Smooth muscle cell (in vitro differentiated cells): ENCODE measurements at regions not wholly inside any gene's neighbourhood (a gene's known extent, or its start where the extent isn't known, plus 50 kb on each side); places are given as distances from the start of the nearest gene placed in this dataset.

Source experiments
- DNase-seq: peaks from one replicate; lab custom pipeline; 2025; ENCODE audit not compliant: unreplicated experiment; lab: John Stamatoyannopoulos, UW
- H2AFZ ChIP-seq: fragments of 200-600 bp; sonication (generic); 2 replicates; pipeline ENCODE4 v1.6.0; 2016; ENCODE audit warnings: antibody characterized with exemption, low read depth, mild to moderate bottlenecking
- H3F3A ChIP-seq: fragments of 200-600 bp; sonication (generic); 2 replicates; pipeline ENCODE4 v1.6.0; 2017; ENCODE audit warnings: antibody characterized with exemption, low read depth
- H3K27ac ChIP-seq: fragments of 200-600 bp; sonication (generic); 2 replicates; pipeline ENCODE4 v1.5.1; 2016; ENCODE audit warnings: low read depth, mild to moderate bottlenecking
- H3K27me3 ChIP-seq: fragments of 200-600 bp; sonication (generic); 2 replicates; pipeline ENCODE4 v1.6.1; 2016; ENCODE audit warnings: low read depth, mild to moderate bottlenecking
- H3K36me3 ChIP-seq: fragments of 200-600 bp; sonication (generic); 2 replicates; pipeline ENCODE4 v1.5.1; 2016; ENCODE audit warnings: low read depth
- H3K4me1 ChIP-seq: fragments of 200-600 bp; sonication (generic); 2 replicates; pipeline ENCODE4 v1.5.1; 2016; ENCODE audit warnings: low read depth
- H3K4me2 ChIP-seq: fragments of 200-600 bp; sonication (generic); 2 replicates; pipeline ENCODE4 v1.6.0; 2016; ENCODE audit warnings: mild to moderate bottlenecking
- H3K4me3 ChIP-seq: fragments of 200-600 bp; sonication (generic); 2 replicates; pipeline ENCODE4 v1.5.1; 2016; ENCODE audit warnings: mild to moderate bottlenecking
- H3K79me2 ChIP-seq: fragments of 200-600 bp; sonication (generic); 2 replicates; pipeline ENCODE4 v1.6.0; 2016; ENCODE audit warnings: low read depth, mild to moderate bottlenecking
- H3K9ac ChIP-seq: fragments of 200-600 bp; sonication (generic); 2 replicates; pipeline ENCODE4 v1.6.0; 2016; ENCODE audit warnings: low read depth
- H3K9me3 ChIP-seq: fragments of 200-600 bp; sonication (generic); replicated peaks from 2 replicates; pipeline ENCODE4 v1.5.1; 2016; ENCODE audit warnings: low read depth
- H4K20me1 ChIP-seq: fragments of 200-600 bp; sonication (generic); 2 replicates; pipeline ENCODE4 v1.6.0; 2016; ENCODE audit warnings: low read depth
- WGBS: methylation state at CpG from one replicate; pipeline ENCODE4 v1.1.7; 2016; ENCODE audit warnings: low lambda C conversion rate; 5-methylcytosine and 5-hydroxymethylcytosine counted together
- TF ChIP-seq, protein P1 (sequence below): fragments of 200-600 bp; sonication (generic); IDR thresholded peaks from 2 replicates; pipeline ENCODE4 v1.5.1; 2017; ENCODE audit warnings: borderline replicate concordance, mild to moderate bottlenecking, antibody characterized with exemption; ENCODE audit not compliant: insufficient read depth, poor library complexity, severe bottlenecking

DNA sequence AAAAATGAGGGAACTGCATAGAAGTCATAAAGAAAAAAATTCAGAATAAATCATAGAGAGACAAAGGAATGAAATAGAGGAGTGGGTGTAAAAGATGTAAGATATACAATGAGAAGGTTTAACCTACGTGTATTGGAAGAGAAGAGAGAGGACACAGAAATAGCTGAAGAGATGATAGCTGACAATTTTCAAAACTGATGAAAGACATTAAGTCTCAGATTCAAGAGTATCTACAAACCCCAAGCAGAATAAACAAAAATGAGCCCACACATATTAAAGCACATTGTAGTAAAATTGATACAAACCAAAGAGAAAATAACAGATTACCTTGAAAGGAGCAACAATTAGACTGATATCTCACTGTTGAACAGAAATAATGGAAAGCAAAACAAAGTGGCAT lies 107.9 kb upstream of the PRNP start:
- TF ChIP-seq, protein P1, sequence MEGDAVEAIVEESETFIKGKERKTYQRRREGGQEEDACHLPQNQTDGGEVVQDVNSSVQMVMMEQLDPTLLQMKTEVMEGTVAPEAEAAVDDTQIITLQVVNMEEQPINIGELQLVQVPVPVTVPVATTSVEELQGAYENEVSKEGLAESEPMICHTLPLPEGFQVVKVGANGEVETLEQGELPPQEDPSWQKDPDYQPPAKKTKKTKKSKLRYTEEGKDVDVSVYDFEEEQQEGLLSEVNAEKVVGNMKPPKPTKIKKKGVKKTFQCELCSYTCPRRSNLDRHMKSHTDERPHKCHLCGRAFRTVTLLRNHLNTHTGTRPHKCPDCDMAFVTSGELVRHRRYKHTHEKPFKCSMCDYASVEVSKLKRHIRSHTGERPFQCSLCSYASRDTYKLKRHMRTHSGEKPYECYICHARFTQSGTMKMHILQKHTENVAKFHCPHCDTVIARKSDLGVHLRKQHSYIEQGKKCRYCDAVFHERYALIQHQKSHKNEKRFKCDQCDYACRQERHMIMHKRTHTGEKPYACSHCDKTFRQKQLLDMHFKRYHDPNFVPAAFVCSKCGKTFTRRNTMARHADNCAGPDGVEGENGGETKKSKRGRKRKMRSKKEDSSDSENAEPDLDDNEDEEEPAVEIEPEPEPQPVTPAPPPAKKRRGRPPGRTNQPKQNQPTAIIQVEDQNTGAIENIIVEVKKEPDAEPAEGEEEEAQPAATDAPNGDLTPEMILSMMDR = no peak
- no peaks in the 10 kb centered on the region for H3K4me1 ChIP-seq
- no peaks in the 10 kb centered on the region for H3K9me3 ChIP-seq
- no peak overlapping the region for H3K27ac ChIP-seq
- peaks cover 39% of the 10 kb centered on the region for H3K27me3 ChIP-seq
- no peaks in the 10 kb centered on the region for H3F3A ChIP-seq
- H3K79me2 ChIP-seq = no peaks in the 10 kb centered on the region
- no peak overlapping the region for H3K4me3 ChIP-seq
- no peak overlapping the region for H3K4me2 ChIP-seq
- no peaks in the 10 kb centered on the region for H4K20me1 ChIP-seq
- WGBS = 94% methylated on average over 1 of the region's 1 CpG
- H2AFZ ChIP-seq = no peak overlapping the region
- DNase-seq = no peak
- no peaks in the 10 kb centered on the region for H3K36me3 ChIP-seq
- H3K9ac ChIP-seq = no peak overlapping the region

DNA sequence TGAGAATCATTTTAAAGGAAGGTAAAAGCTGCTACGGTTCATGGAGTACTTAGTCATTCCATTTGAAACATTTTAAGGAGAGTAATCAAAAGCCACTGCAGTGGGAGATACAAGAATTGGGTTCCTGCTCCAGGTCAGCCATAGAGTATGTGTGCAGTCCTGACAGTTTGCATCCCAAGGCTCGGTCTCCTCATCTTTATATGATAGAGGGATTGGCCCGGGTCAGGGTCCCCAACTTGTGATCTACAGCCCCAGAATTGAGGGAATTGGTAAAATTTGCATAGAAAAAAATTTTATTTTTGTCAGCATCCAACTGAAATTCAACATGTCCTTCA lies 111.9 kb upstream of the PRNP start:
- no peak overlapping the region for H2AFZ ChIP-seq
- DNase-seq = no peak
- H3K4me1 ChIP-seq = no peaks in the 10 kb centered on the region
- H3K27me3 ChIP-seq = peaks cover 24% of the 10 kb centered on the region
- peak overlapping the region; percentile 32 for H3K27ac ChIP-seq
- no peaks in the 10 kb centered on the region for H3K79me2 ChIP-seq
- peak overlapping the region; percentile 34 for H3K4me2 ChIP-seq
- no peaks in the 10 kb centered on the region for H4K20me1 ChIP-seq
- H3F3A ChIP-seq = no peaks in the 10 kb centered on the region
- no peak overlapping the region for H3K9ac ChIP-seq
- TF ChIP-seq, protein P1 = no peak
- H3K36me3 ChIP-seq = no peaks in the 10 kb centered on the region
- 72% methylated on average over 3 of the region's 3 CpGs for WGBS
- H3K4me3 ChIP-seq = no peak overlapping the region
- no peaks in the 10 kb centered on the region for H3K9me3 ChIP-seq

DNA sequence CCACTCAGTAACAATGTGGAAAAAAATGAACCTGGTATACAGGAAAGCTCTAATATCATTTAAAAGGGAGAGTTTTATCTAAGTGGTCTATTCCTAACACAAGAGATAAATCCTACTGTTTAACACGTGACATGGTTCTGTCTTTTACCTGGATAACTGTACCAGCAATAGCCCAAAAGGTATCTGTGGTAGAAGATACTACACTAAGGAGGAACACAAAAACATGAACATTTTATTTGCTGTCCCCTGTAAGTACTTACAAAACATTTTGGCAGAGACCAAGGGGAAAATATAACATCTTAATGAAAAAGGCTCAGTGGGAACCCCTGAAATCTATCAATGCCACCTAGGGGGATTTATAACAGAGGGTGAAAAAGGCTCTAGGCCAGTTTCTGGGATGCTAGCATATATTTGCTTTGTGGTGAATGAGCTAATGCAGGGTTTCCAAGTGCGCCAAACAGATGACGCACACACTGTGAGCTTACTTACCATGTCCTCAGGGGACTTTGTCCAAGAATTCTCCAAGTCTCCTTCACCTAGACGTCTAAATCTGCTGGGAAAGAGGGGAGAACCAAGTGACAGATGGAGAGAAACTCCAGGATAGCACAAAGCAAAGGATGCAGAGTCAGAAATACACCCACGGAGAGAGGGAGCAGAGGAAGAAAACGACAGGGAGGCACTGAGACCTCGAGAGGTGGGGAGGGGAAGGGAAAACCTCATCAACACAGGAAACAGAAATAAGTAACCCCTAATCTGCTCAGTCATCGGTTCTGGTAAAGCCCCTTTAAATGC lies 112.5 kb upstream of the PRNP start:
- H2AFZ ChIP-seq = no peak overlapping the region
- H3K4me3 ChIP-seq = no peak overlapping the region
- H3K79me2 ChIP-seq = no peaks in the 10 kb centered on the region
- peaks cover 19% of the 10 kb centered on the region for H3K27me3 ChIP-seq
- no peaks in the 10 kb centered on the region for H4K20me1 ChIP-seq
- H3K36me3 ChIP-seq = no peaks in the 10 kb centered on the region
- H3K4me1 ChIP-seq = no peaks in the 10 kb centered on the region
- no peak for DNase-seq
- TF ChIP-seq, protein P1 = no peak
- peak overlapping the region; percentile 32 for H3K27ac ChIP-seq
- 39% methylated on average over 8 of the region's 8 CpGs for WGBS
- H3F3A ChIP-seq = no peaks in the 10 kb centered on the region
- no peak overlapping the region for H3K9ac ChIP-seq
- no peaks in the 10 kb centered on the region for H3K9me3 ChIP-seq
- peak overlapping the region; percentile 34 for H3K4me2 ChIP-seq
